ENCODE measurements at regions not wholly inside any gene's neighbourhood (a gene's known extent, or its start where the extent isn't known, plus 50 kb on each side); places are given as distances from the start of the nearest gene placed in this dataset.

- no peak overlapping the region for H3K4me2 ChIP-seq (ENCODE audit: low read length)
- H3K9ac ChIP-seq (ENCODE audit: low read length): no peak overlapping the region
- H3K79me2 ChIP-seq (ENCODE audit: insufficient read depth, low read length): no peaks in the 10 kb centered on the region
- H4K20me1 ChIP-seq (ENCODE audit: insufficient read depth): no peaks in the 10 kb centered on the region
- TF ChIP-seq EZH2 (IDR thresholded peaks at IDR 0.05) (no peak), MAX (IDR thresholded peaks at IDR 0.05) (no peak), ELF1 (IDR thresholded peaks at IDR 0.05; ENCODE audit: borderline replicate concordance, low read depth) (no peak), SIN3A (IDR thresholded peaks at IDR 0.05; ENCODE audit: low read depth) (no peak), JUND (IDR thresholded peaks at IDR 0.05) (no peak), FOSL1 (IDR thresholded peaks at IDR 0.05; ENCODE audit: low read depth) (no peak), CTCF (IDR thresholded peaks at IDR 0.05 in 2 of 3, conservative IDR thresholded peaks at IDR 0.05 in 1 of 3; ENCODE audit: borderline replicate concordance in 1 of 3, insufficient read depth in 1 of 3, low read depth in 2 of 3, low read length in 2 of 3) (no peak)
- no peaks in the 10 kb centered on the region for H3K4me1 ChIP-seq (ENCODE audit: control insufficient read depth in 1 of 2, insufficient read depth in 2 of 2, low read length in 2 of 2)
- H3K4me3 ChIP-seq (replicated peaks in 1 of 2; ENCODE audit: low read depth in 1 of 2, low read length in 2 of 2): no peak overlapping the region
- no peak for ATAC-seq
- ChIA-PET POLR2A (no interaction called here), RAD21 (ENCODE audit: low non-redundant PET in 1 of 2, low total read pairs in 2 of 2, uncharacterized antibody in 2 of 2, unreplicated experiment in 2 of 2) (no interaction called here), CTCF (no interaction called here)
- H3K36me3 ChIP-seq (ENCODE audit: control insufficient read depth in 1 of 2, insufficient read depth in 2 of 2, low read length in 2 of 2): no peaks in the 10 kb centered on the region
- H3K9me2 ChIP-seq (ENCODE audit: insufficient read depth): no peaks in the 10 kb centered on the region
- intact Hi-C loops (cut with micrococcal nuclease): no loop called here
- peaks cover 3 to 29% of the 10 kb centered on the region in 2 experiments; a peak in 2 of 4 replicates for H3K9me3 ChIP-seq (ENCODE audit: control insufficient read depth in 1 of 2, insufficient read depth in 1 of 2, low read depth in 1 of 2, low read length in 2 of 2)
- BruUV-seq (replicated peaks): no TSS peak
- no peak overlapping the region for H2AFZ ChIP-seq (ENCODE audit: low read depth, low read length, poor library complexity, severe bottlenecking)
- no peaks in the 10 kb centered on the region for H3K27me3 ChIP-seq (ENCODE audit: insufficient read depth, low read length)
- H3K27ac ChIP-seq (ENCODE audit: low read depth, low read length): no peak overlapping the region
- no peak for DNase-seq (ENCODE audit: low read depth, low spot score)
Measured at GRCh38 chr18:73749304-73749703, 398.3 kb downstream of the FBXO15 start.

- CTCF ChIA-PET: no interaction called here
- H3K36me3 ChIP-seq (ENCODE audit: control insufficient read depth in 1 of 2, insufficient read depth in 2 of 2, low read length in 2 of 2): no peaks in the 10 kb centered on the region
- no peak overlapping the region for H2AFZ ChIP-seq (ENCODE audit: low read depth, low read length, poor library complexity, severe bottlenecking)
- H3K27me3 ChIP-seq (ENCODE audit: insufficient read depth, low read length): no peaks in the 10 kb centered on the region
- POLR2A ChIA-PET: no interaction called here
- DNase-seq (ENCODE audit: low read depth, low spot score) (no peak), ATAC-seq (no peak)
- H3K9me3 ChIP-seq (ENCODE audit: control insufficient read depth in 1 of 2, insufficient read depth in 1 of 2, low read depth in 1 of 2, low read length in 2 of 2): peaks cover 3 to 31% of the 10 kb centered on the region in 2 experiments; a peak in 2 of 4 replicates
- H3K4me1 ChIP-seq (ENCODE audit: control insufficient read depth in 1 of 2, insufficient read depth in 2 of 2, low read length in 2 of 2): no peaks in the 10 kb centered on the region
- H3K79me2 ChIP-seq (ENCODE audit: insufficient read depth, low read length): no peaks in the 10 kb centered on the region
- no peaks in the 10 kb centered on the region for H3K9me2 ChIP-seq (ENCODE audit: insufficient read depth)
- no peak overlapping the region for H3K9ac ChIP-seq (ENCODE audit: low read length)
- RAD21 ChIA-PET (ENCODE audit: low non-redundant PET in 1 of 2, low total read pairs in 2 of 2, uncharacterized antibody in 2 of 2, unreplicated experiment in 2 of 2): no interaction called here
- no peak overlapping the region for H3K4me3 ChIP-seq (replicated peaks in 1 of 2; ENCODE audit: low read depth in 1 of 2, low read length in 2 of 2)
- no TSS peak for BruUV-seq (replicated peaks)
- H4K20me1 ChIP-seq (ENCODE audit: insufficient read depth): no peaks in the 10 kb centered on the region
- no peak overlapping the region for H3K27ac ChIP-seq (ENCODE audit: low read depth, low read length)
- intact Hi-C loops (cut with micrococcal nuclease): no loop called here
- TF ChIP-seq SRF (IDR thresholded peaks at IDR 0.05; ENCODE audit: low read depth) (no peak), ZBTB33 (IDR thresholded peaks at IDR 0.05; ENCODE audit: extremely low read depth, insufficient replicate concordance, low read length) (no peak), ATF3 (IDR thresholded peaks at IDR 0.05) (no peak), ZFX (IDR thresholded peaks at IDR 0.05) (no peak), CBX3 (IDR thresholded peaks at IDR 0.05; ENCODE audit: low read depth) (no peak)
- H3K4me2 ChIP-seq (ENCODE audit: low read length): no peak overlapping the region
Measured at GRCh38 chr18:73748731-73749130, 398.9 kb downstream of the FBXO15 start.
